ENCODE measurements at regions not wholly inside any gene's neighbourhood (a gene's known extent, or its start where the extent isn't known, plus 50 kb on each side); places are given as distances from the start of the nearest gene placed in this dataset.
A peak's percentile ranks its signal among the peaks of the same experiment; 100 is the strongest.

- no peak overlapping the region for H2AFZ ChIP-seq (ENCODE audit: low read length)
- H3K9ac ChIP-seq (ENCODE audit: low read length), result no peak overlapping the region
- no peak for DNase-seq
- peaks cover 5% of the 10 kb centered on the region; the same call in 1 of the 2 replicates for H3K4me1 ChIP-seq (ENCODE audit: low read length)
- no peaks in the 10 kb centered on the region for H3K9me3 ChIP-seq (replicated peaks; ENCODE audit: insufficient read depth, low read length)
- H3K27me3 ChIP-seq (replicated peaks; ENCODE audit: insufficient read depth, low read length), result no peaks in the 10 kb centered on the region
- H3F3A ChIP-seq (ENCODE audit: insufficient read depth, low read length), result peaks cover 6% of the 10 kb centered on the region; the same call in 1 of the 2 replicates
- no peaks in the 10 kb centered on the region for H4K20me1 ChIP-seq (ENCODE audit: insufficient read depth, low read length)
- H3K4me3 ChIP-seq (ENCODE audit: low read length), result no peak overlapping the region
- H3K9me2 ChIP-seq (replicated peaks; ENCODE audit: insufficient read depth, low read length), result no peaks in the 10 kb centered on the region
- H3K79me2 ChIP-seq (ENCODE audit: low read length), result no peaks in the 10 kb centered on the region
- H3K36me3 ChIP-seq (replicated peaks; ENCODE audit: insufficient read depth, low read length), result no peaks in the 10 kb centered on the region
- no peak for TF ChIP-seq CTCF (IDR thresholded peaks at IDR 0.05; ENCODE audit: low read length)
- TF ChIP-seq EZH2phosphoT487 (IDR thresholded peaks at IDR 0.05; ENCODE audit: low read length), result no peak
- TF ChIP-seq EZH2 (optimal IDR thresholded peaks at IDR 0.05; ENCODE audit: low read depth, low read length), result no peak
- no peak overlapping the region for H3K27ac ChIP-seq (ENCODE audit: low read length)
- H3K4me2 ChIP-seq (ENCODE audit: low read depth, low read length), result peak overlapping the region; percentile 2; the same call in 1 of the 2 replicates
Observed at GRCh38 chr16:11473728-11474127, 113.0 kb downstream of the LITAF start.

GRCh38 chr16:11474617-11475291 is 112.0 kb downstream of the LITAF start:
- no peaks in the 10 kb centered on the region for H3K27me3 ChIP-seq (replicated peaks; ENCODE audit: insufficient read depth, low read length)
- H3K27ac ChIP-seq (ENCODE audit: low read length), result no peak overlapping the region
- H3K9me2 ChIP-seq (replicated peaks; ENCODE audit: insufficient read depth, low read length), result no peaks in the 10 kb centered on the region
- peaks cover 6% of the 10 kb centered on the region; the same call in 1 of the 2 replicates for H3F3A ChIP-seq (ENCODE audit: insufficient read depth, low read length)
- no peaks in the 10 kb centered on the region for H4K20me1 ChIP-seq (ENCODE audit: insufficient read depth, low read length)
- H3K4me1 ChIP-seq (ENCODE audit: low read length), result peaks cover 5% of the 10 kb centered on the region; the same call in 1 of the 2 replicates
- no peak overlapping the region for H3K4me3 ChIP-seq (ENCODE audit: low read length)
- TF ChIP-seq CTCF (IDR thresholded peaks at IDR 0.05; ENCODE audit: low read length) (no peak), EZH2phosphoT487 (IDR thresholded peaks at IDR 0.05; ENCODE audit: low read length) (no peak), EZH2 (optimal IDR thresholded peaks at IDR 0.05; ENCODE audit: low read depth, low read length) (no peak)
- no peaks in the 10 kb centered on the region for H3K9me3 ChIP-seq (replicated peaks; ENCODE audit: insufficient read depth, low read length)
- no peaks in the 10 kb centered on the region for H3K79me2 ChIP-seq (ENCODE audit: low read length)
- H3K36me3 ChIP-seq (replicated peaks; ENCODE audit: insufficient read depth, low read length), result no peaks in the 10 kb centered on the region
- DNase-seq, result no peak
- H3K4me2 ChIP-seq (ENCODE audit: low read depth, low read length), result no peak overlapping the region
- no peak overlapping the region for H3K9ac ChIP-seq (ENCODE audit: low read length)
- no peak overlapping the region for H2AFZ ChIP-seq (ENCODE audit: low read length)

GRCh38 chr16:11475896-11476630 is 110.7 kb downstream of the LITAF start:
- no peaks in the 10 kb centered on the region for H3K27me3 ChIP-seq (replicated peaks; ENCODE audit: insufficient read depth, low read length)
- no peak overlapping the region for H3K27ac ChIP-seq (ENCODE audit: low read length)
- no peak for DNase-seq
- no peak overlapping the region for H3K9ac ChIP-seq (ENCODE audit: low read length)
- no peaks in the 10 kb centered on the region for H3K79me2 ChIP-seq (ENCODE audit: low read length)
- peaks cover 6% of the 10 kb centered on the region; the same call in 1 of the 2 replicates for H3F3A ChIP-seq (ENCODE audit: insufficient read depth, low read length)
- no peaks in the 10 kb centered on the region for H3K36me3 ChIP-seq (replicated peaks; ENCODE audit: insufficient read depth, low read length)
- H3K4me2 ChIP-seq (ENCODE audit: low read depth, low read length), result no peak overlapping the region
- no peaks in the 10 kb centered on the region for H3K9me2 ChIP-seq (replicated peaks; ENCODE audit: insufficient read depth, low read length)
- H3K9me3 ChIP-seq (replicated peaks; ENCODE audit: insufficient read depth, low read length), result no peaks in the 10 kb centered on the region
- TF ChIP-seq EZH2 (optimal IDR thresholded peaks at IDR 0.05; ENCODE audit: low read depth, low read length) (no peak), CTCF (IDR thresholded peaks at IDR 0.05; ENCODE audit: low read length) (no peak), EZH2phosphoT487 (IDR thresholded peaks at IDR 0.05; ENCODE audit: low read length) (no peak)
- peaks cover 5% of the 10 kb centered on the region; the same call in 1 of the 2 replicates for H3K4me1 ChIP-seq (ENCODE audit: low read length)
- no peaks in the 10 kb centered on the region for H4K20me1 ChIP-seq (ENCODE audit: insufficient read depth, low read length)
- H3K4me3 ChIP-seq (ENCODE audit: low read length), result no peak overlapping the region
- no peak overlapping the region for H2AFZ ChIP-seq (ENCODE audit: low read length)

All from MM.1S (cell line).